Islet precursor cell (in vitro differentiated cells): ENCODE measurements at regions not wholly inside any gene's neighbourhood (a gene's known extent, or its start where the extent isn't known, plus 50 kb on each side); places are given as distances from the start of the nearest gene placed in this dataset.
"Not testable (repeated sequence)": the region's sequence is repeated elsewhere in the genome, so short reads cannot be mapped to it uniquely, and the experiment has no call there.

Source experiments
- DNase-seq: peaks from one replicate; pipeline ENCODE4 v3.0.0-alpha.2; 2018

- no peak for DNase-seq
These were observed 59.9 kb downstream of the GPR65 start for GRCh38 chr14:88064841-88065240.

- DNase-seq = no peak
These were observed 64.7 kb downstream of the GPR65 start for GRCh38 chr14:88069677-88070076.

GRCh38 chr14:88075269-88075981, 70.5 kb downstream of the GPR65 start:
- no peak for DNase-seq

- no peak for DNase-seq
These were observed 73.6 kb downstream of the GPR65 start for GRCh38 chr14:88078525-88078924.

GRCh38 chr14:88079624-88080023, 74.7 kb downstream of the GPR65 start:
- DNase-seq = no peak

- no peak for DNase-seq
These were observed 80.8 kb downstream of the GPR65 start for GRCh38 chr14:88085736-88086135.

- no peak for DNase-seq
These were observed 84.5 kb downstream of the GPR65 start for GRCh38 chr14:88089445-88089844.

GRCh38 chr14:88092529-88092928, 87.6 kb downstream of the GPR65 start:
- no peak for DNase-seq

- no peak for DNase-seq
These were observed 90.9 kb downstream of the GPR65 start for GRCh38 chr14:88095791-88096190.

GRCh38 chr14:88098163-88098562, 93.2 kb downstream of the GPR65 start:
- DNase-seq = no peak

GRCh38 chr14:88104710-88105109, 99.8 kb downstream of the GPR65 start:
- DNase-seq = no peak

- no peak for DNase-seq
These were observed 101.4 kb downstream of the GPR65 start for GRCh38 chr14:88106377-88106776.

GRCh38 chr14:88127669-88128068, 122.7 kb downstream of the GPR65 start:
- DNase-seq = not testable (repeated sequence)

- DNase-seq = no peak
These were observed 123.9 kb downstream of the GPR65 start for GRCh38 chr14:88128816-88129215.

- peak; percentile 77 for DNase-seq
These were observed 124.5 kb downstream of the GPR65 start for GRCh38 chr14:88129306-88130056.

GRCh38 chr14:88130057-88130432, 125.1 kb downstream of the GPR65 start:
- DNase-seq = no peak
